Astrocyte (in vitro differentiated cells and primary cell): ENCODE measurements at regions not wholly inside any gene's neighbourhood (a gene's known extent, or its start where the extent isn't known, plus 50 kb on each side); places are given as distances from the start of the nearest gene placed in this dataset.
"Not testable (repeated sequence)": the region's sequence is repeated elsewhere in the genome, so short reads cannot be mapped to it uniquely, and the experiment has no call there.

ENCODE experiments used
- EZH2 ChIP-seq: IDR thresholded peaks from 2 replicates; pipeline ENCODE4 v1.6.1; 2012; ENCODE audit warnings: mild to moderate bottlenecking, low read length, inconsistent platforms; ENCODE audit not compliant: insufficient read depth
- TF ChIP-seq, protein P1 (sequence below): IDR thresholded peaks from 2 replicates; pipeline ENCODE4 v1.5.1; 2011; ENCODE audit warnings: low read depth, mild to moderate bottlenecking, inconsistent platforms, low read length, moderate library complexity; ENCODE audit not compliant: insufficient read depth

DNA sequence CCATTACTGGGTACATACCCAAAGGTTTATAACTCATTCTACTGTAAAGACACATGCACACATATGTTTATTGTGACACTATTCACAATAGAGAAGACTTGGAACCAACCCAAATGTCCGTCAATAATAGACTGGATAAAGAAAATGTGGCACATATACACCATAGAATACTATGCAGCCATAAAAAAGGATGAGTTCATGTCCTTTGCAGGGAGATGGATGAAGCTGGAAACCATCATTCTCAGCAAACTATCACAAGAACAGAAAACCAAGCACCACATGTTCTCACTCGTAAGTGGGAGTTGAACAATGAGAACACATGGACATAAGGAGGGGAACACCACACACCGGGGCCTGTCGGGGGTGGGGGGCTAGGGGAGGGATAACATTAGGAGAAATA lies 196.9 kb upstream of the CAND1 start:
- TF ChIP-seq, protein P1, sequence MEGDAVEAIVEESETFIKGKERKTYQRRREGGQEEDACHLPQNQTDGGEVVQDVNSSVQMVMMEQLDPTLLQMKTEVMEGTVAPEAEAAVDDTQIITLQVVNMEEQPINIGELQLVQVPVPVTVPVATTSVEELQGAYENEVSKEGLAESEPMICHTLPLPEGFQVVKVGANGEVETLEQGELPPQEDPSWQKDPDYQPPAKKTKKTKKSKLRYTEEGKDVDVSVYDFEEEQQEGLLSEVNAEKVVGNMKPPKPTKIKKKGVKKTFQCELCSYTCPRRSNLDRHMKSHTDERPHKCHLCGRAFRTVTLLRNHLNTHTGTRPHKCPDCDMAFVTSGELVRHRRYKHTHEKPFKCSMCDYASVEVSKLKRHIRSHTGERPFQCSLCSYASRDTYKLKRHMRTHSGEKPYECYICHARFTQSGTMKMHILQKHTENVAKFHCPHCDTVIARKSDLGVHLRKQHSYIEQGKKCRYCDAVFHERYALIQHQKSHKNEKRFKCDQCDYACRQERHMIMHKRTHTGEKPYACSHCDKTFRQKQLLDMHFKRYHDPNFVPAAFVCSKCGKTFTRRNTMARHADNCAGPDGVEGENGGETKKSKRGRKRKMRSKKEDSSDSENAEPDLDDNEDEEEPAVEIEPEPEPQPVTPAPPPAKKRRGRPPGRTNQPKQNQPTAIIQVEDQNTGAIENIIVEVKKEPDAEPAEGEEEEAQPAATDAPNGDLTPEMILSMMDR, result not testable (repeated sequence)
- not testable (repeated sequence) for TF ChIP-seq EZH2
